Activated T-cell treated with anti-CD3 and anti-CD28 coated beads for 48 hours (primary cell): ENCODE measurements at regions not wholly inside any gene's neighbourhood (a gene's known extent, or its start where the extent isn't known, plus 50 kb on each side); places are given as distances from the start of the nearest gene placed in this dataset.
"Not testable (repeated sequence)": the region's sequence is repeated elsewhere in the genome, so short reads cannot be mapped to it uniquely, and the experiment has no call there.

ENCODE experiments used
- DNase-seq: peaks from one replicate; pipeline ENCODE4 v3.0.0-alpha.2; 2020; ENCODE audit warnings: low read depth

- no peak for DNase-seq
Observed at GRCh38 chr11:38438091-38438490, 1840.1 kb upstream of the RAG2 start.

- DNase-seq: no peak
Observed at GRCh38 chr11:38425578-38425977, 1827.5 kb upstream of the RAG2 start.

GRCh38 chr11:38423042-38423441 lies 1825.0 kb upstream of the RAG2 start:
- no peak for DNase-seq

DNA sequence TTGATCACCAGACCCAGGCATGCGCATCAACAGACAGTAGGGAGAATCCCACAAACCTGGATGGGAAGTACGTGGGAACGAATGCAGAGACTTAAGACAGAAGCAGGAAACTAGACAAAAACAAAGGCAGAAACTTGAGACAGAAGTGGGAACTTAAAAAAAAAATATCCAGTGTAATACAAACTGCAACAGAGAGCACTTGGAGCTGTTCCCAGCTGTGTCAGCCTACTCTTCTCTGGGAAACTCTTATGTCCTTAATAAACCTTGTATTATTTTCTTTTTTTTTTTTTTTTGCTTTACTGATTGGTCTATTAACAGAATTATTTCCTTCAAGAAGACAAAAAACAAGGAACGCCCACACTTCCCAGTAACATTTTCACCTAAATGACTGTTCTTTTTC lies 1818.1 kb upstream of the RAG2 start:
- DNase-seq: no peak

DNA sequence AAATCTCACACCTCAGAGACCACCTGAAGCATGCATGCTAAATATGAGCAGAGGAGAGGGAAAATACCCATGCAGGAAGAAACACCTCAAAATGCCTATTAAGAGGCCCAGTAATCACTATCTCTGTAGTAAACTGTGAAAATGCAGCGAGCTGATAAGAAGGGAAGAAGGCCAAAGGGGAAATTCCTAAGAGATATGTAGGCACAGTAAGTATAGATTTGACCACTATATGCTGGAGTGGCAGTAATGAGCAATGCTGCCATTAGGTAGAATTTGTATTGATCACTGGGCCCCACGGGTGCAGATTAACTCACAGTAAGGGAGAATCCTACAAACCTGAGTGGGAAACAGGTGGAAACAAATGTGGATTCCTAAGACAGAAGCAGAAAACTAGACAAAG lies 1813.1 kb upstream of the RAG2 start:
- DNase-seq: no peak

DNA sequence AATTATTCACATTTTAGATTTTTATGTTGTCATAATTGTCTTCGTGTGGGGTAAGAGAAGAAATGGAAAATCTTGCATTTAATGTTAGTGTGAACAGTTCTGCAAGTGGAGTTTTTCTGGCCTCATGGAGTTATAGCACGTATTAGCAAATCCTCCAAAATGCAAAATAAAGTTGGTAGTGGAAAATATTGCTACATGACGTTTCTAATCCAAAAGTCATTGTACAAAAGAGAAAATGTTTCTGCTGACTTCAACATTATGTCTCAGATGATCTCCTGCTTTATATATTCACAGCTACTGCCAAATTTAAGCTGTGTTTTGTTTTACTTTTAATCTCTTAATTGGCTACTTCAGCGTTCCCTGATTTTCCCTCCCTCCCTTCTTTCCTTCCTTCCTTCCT lies 1804.0 kb upstream of the RAG2 start:
- no peak for DNase-seq

- no peak for DNase-seq
Observed at GRCh38 chr11:38392176-38392575, 1794.1 kb upstream of the RAG2 start.

DNA sequence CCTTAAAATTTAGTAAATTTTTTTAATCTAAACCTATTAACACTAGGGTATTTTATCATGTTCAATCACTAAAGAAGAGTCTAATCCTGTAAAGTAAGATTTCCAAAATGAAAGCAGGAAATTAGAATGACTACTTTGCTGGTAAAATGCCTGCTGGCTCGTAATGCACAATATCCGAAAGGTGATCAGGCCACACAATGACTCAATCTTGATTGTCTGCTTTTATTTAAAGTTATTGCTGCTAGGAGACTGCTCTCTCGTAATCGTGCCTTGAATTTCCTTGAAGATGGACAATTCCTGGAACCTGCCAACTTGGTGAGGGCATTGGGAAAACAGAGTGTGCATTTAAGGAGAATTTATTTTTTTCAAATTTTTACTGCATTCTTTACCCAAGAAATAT lies 1786.5 kb upstream of the RAG2 start:
- DNase-seq: no peak

GRCh38 chr11:38365274-38365673 lies 1767.2 kb upstream of the RAG2 start:
- no peak for DNase-seq

GRCh38 chr11:38356255-38356654 lies 1758.2 kb upstream of the RAG2 start:
- DNase-seq: no peak

DNA sequence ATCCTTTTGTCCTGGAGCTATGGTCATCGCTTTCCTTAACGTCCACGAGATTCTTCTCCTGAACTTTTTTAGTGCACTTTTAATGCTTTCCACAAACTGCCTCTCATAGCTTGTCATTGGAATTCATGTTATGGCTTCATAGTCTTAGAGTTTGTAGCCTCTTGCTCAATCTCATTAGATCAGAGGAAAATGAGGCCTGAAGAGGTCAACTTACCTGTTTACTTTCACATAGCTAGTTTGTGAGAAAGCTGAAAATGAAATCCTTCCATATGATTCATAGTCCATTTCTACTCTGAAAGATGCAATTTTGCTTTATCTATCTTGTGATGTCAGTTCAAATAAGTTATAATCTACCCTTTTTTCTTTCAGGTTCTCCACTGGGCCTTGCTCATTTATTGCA lies 1747.2 kb upstream of the RAG2 start:
- DNase-seq: no peak

- not testable (repeated sequence) for DNase-seq
Observed at GRCh38 chr11:38341612-38342011, 1743.6 kb upstream of the RAG2 start.

DNA sequence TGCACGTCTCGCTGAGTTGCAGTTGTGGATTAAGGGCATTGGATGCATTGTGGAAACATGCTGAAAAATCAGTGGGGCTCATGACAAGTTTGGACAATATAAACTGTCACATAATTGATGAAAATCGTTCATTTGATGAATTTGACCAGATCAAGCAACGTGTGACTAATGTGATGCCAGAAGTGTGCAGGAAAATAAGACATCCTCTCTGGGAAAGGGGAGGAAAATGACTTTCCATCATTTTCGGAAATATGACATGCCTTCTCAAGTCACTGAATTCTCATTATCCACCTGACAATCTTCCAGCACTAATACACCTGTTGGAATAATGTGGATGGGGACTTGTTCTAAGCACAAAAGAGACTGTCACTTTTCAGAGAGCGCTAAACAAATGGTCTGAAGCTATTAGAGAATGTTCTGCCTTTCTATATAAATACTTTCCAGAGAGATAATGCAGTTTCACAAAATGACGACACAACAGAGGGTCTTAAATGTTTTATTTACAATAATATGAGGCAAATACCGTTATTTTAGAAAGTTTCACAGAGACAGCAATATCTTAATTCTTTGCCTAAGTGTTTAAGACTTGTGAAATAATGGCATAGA lies 1741.9 kb upstream of the RAG2 start:
- no peak for DNase-seq

DNA sequence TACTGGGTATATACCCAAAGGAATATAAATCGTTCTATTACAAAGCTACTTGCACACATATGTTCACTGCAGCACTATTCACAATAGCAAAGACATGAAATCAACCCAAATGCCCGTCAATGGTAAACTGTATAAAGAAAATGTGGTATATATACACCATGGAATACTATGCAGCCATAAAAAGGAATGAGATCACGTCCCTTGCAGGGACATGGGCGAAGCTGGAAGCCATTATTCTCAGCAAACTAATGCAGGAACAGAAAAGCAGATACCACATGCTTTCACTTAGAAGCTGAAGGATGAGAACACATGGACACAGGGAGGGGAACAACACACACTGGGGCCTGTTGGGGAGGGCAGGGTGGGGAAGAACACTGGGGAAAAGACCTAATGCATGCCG lies 1740.0 kb upstream of the RAG2 start:
- not testable (repeated sequence) for DNase-seq

DNA sequence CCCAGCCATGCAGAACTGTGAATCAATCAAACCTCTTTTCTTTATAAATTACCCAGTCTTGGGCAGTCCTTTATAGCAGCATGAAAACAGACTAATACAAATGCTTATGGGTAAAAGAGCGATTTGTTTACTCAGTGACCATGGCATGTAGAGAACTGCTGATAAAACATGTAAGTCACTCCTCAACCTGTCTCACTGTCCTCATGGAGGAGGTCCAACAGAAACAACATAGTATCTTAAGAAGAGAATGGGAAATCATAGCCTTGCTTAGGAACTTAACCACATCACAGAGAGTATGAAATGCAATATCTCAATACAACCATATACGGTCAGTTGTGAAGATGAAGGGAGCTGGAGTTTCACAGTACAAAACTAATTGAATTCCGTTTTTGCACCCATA lies 1734.0 kb upstream of the RAG2 start:
- DNase-seq: no peak

- DNase-seq: no peak
Observed at GRCh38 chr11:38330578-38330977, 1732.5 kb upstream of the RAG2 start.

DNA sequence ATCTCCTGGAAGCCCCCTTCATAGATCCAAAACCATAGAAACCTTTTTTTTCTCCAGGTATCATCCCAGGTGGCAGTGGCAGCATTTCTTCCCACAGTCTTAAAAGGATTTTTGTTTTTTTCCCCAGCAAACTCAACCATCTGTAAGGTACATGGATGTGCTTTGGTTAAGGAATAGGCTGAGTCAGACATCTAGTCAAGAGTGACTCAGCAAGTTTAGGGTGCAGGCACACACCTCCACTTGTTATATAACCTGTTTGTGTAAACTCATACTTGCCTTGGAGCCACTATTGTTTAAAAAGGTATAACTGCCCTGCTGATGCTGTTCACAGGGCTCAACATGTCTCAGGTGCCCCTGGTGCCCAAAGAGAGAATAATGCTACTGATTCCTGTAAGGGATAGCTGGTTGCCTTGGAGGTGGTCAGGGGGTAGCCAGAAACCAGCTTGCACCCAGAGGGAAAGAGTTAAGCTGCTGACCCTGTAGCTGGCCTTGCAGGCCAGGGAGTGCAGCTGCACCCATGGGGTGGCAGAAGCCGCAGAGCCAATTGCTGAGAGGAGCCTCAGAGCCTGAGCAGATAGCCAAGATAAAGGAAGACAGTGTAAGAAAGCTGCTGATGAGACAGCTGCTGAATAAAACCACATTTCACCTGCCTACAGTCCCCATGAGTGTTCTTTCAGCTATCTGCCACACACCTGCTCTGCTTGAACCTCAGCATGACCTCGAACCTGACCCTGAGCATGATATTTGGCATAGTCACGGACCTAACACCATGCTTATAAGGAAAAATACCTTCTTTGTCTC lies 1726.1 kb upstream of the RAG2 start:
- no peak for DNase-seq

- DNase-seq: no peak
Observed at GRCh38 chr11:38315151-38315550, 1717.1 kb upstream of the RAG2 start.

- DNase-seq: no peak
Observed at GRCh38 chr11:38307455-38307854, 1709.4 kb upstream of the RAG2 start.

DNA sequence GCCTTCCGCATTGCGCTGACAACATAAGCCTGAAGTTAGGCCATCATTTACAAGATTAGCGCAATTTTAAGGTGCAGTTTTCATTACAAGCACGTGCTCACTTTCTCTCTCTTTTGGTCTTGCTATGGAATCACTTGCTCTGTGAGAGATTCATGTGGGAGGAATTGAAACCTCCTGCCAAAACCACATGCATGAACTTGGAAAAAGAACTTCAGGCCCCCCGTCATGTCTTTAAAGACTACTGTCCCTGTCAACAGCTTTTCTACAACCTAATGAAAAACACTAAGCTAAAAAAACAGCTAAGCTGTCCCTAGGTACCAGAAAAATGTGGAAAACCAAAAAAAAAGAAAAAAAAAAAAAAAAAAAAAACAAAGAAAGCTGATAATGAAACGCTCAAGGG lies 1707.6 kb upstream of the RAG2 start:
- DNase-seq: no peak

GRCh38 chr11:38304926-38305325 lies 1706.9 kb upstream of the RAG2 start:
- no peak for DNase-seq

- DNase-seq: no peak
Observed at GRCh38 chr11:38302564-38302963, 1704.5 kb upstream of the RAG2 start.

- DNase-seq: no peak
Observed at GRCh38 chr11:38300570-38300969, 1702.5 kb upstream of the RAG2 start.

DNA sequence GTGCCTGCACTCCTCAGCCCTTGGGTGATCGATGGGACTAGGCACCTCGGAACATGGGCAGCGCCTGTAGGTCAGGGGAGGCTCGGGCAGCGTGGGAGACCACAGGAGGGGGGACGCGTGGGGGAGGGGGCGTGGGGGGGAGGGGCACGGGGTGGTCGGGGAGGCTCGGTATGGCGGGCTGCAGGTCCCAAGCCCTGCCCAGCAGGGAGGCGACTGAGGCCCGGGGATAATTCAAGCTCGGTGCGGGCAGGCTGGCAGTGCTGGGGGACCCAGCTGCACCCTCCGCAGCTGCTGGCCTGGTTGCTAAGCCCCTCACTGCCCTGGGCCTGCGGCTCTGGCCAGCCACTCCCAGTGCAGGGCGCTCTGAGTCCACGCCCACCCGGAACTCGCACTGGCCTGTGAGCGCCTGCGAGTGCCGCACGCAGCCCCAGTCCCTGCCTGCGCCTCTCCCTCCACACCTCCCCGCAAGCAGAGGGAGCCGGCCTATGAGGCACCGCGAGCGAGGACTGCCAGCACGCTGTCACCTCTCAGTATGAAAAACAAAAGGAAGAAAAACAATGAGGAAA lies 1698.3 kb upstream of the RAG2 start:
- no peak for DNase-seq
